Heart left ventricle (tissue), 13 donors: ENCODE measurements at regions not wholly inside any gene's neighbourhood (a gene's known extent, or its start where the extent isn't known, plus 50 kb on each side); places are given as distances from the start of the nearest gene placed in this dataset.

Experiments
- POLR2A ChIP-seq, 2 donors: fragments of 450-650 bp; IDR thresholded peaks; one replicate each; pipeline ENCODE4 v1.6.1; 2017; ENCODE audit warnings: antibody characterized with exemption in 2 of 2, mild to moderate bottlenecking in 2 of 2, moderate library complexity in 2 of 2
- TF ChIP-seq, protein P1 (sequence below), 12 donors: fragments of 200-600 bp; sonication (generic) in 4 of 12; IDR thresholded peaks; one replicate each; pipeline versions ENCODE4 v1.5.0 to v1.8.0; 2018 to 2022; ENCODE audit warnings: antibody characterized with exemption in 12 of 12, mild to moderate bottlenecking in 5 of 12
- donor health status: ischemic (EF 13 %, LVEDD 7.1; RV severe dilation, severe dysfunction).
- donor health status: DM: no; HTN: yes; CAD: no.
- donor health status: DM: no; HTN: no; CAD: no.
- donor health status: ischemic (EF 25% LVEDD 6.9; RV normal size, moderate dysfunction).
- donor health status: ischemic (EF 25% LVEDD 5.7; RV mildly dilated, moderate dysfunction).
- donor health status: ischemic (EF 35%, LVEDD 5.7; RV mildly dilated, moderate dysfunction).
- donor health status: nonischemic (EF 11% LVEDD 7.7; RV severe dilation, severe dysfunction).
- donor health status: DM: yes; HTN: yes; CAD: no.
- donor health status: PGD.
- donor health status: ischemic (EF 29% LVEDD 5.4; RV normal size, mild dysfunction).
- donor health status: nonischemic (EF 23%, LVEDD 6.1; RV moderate dilation, normal function).

DNA sequence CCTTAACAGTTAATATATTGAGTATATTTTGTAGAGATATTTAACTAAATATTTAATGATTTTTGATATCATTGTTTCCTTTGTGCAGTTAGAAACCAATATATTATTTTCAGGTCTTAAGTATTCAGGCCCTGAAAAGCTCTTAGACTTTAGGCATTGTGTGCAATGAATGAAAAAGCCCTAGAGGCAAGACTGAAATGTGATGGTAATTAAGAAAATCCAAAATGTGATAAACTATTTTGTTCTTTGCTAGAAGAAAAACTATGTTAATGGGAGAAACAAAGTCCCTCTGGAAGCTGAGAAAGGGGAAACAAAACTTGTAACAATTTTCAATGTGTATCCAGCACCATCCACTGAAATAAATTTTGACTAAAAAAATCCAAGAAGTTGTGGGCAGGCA, 54.6 kb upstream of the SSR3 start:
- no peak for TF ChIP-seq POLR2A (IDR thresholded peaks at IDR 0.05)
- TF ChIP-seq, protein P1, sequence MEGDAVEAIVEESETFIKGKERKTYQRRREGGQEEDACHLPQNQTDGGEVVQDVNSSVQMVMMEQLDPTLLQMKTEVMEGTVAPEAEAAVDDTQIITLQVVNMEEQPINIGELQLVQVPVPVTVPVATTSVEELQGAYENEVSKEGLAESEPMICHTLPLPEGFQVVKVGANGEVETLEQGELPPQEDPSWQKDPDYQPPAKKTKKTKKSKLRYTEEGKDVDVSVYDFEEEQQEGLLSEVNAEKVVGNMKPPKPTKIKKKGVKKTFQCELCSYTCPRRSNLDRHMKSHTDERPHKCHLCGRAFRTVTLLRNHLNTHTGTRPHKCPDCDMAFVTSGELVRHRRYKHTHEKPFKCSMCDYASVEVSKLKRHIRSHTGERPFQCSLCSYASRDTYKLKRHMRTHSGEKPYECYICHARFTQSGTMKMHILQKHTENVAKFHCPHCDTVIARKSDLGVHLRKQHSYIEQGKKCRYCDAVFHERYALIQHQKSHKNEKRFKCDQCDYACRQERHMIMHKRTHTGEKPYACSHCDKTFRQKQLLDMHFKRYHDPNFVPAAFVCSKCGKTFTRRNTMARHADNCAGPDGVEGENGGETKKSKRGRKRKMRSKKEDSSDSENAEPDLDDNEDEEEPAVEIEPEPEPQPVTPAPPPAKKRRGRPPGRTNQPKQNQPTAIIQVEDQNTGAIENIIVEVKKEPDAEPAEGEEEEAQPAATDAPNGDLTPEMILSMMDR (IDR thresholded peaks at IDR 0.05), result no peak
